ENCODE measurements at regions not wholly inside any gene's neighbourhood (a gene's known extent, or its start where the extent isn't known, plus 50 kb on each side); places are given as distances from the start of the nearest gene placed in this dataset.
"Not testable (repeated sequence)": the region's sequence is repeated elsewhere in the genome, so short reads cannot be mapped to it uniquely, and the experiment has no call there.

DNA sequence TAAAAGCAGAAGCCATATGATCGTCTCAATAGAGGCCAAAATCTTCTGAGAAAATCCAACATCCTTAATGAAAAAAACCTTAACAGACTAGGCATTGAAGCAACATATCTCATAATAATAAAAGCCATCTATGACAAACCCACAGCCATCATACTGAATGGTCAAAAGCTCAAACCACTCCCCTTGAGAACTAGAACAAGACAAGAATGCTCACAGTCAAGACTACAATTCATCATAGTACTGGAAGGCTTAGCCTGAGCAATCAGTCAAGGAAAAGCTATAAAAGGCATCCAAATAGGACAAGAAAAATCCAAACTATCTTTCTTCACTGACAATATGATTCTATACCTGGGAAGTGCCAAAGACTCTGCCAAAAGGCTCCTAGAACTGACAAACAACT, 2668.2 kb upstream of the PCDH20 start:
- DNase-seq (ENCODE audit: low read depth): no peak
- TF ChIP-seq, protein P1, sequence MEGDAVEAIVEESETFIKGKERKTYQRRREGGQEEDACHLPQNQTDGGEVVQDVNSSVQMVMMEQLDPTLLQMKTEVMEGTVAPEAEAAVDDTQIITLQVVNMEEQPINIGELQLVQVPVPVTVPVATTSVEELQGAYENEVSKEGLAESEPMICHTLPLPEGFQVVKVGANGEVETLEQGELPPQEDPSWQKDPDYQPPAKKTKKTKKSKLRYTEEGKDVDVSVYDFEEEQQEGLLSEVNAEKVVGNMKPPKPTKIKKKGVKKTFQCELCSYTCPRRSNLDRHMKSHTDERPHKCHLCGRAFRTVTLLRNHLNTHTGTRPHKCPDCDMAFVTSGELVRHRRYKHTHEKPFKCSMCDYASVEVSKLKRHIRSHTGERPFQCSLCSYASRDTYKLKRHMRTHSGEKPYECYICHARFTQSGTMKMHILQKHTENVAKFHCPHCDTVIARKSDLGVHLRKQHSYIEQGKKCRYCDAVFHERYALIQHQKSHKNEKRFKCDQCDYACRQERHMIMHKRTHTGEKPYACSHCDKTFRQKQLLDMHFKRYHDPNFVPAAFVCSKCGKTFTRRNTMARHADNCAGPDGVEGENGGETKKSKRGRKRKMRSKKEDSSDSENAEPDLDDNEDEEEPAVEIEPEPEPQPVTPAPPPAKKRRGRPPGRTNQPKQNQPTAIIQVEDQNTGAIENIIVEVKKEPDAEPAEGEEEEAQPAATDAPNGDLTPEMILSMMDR (conservative IDR thresholded peaks at IDR 0.05; ENCODE audit: control insufficient read depth, insufficient read depth, low read depth, low read length): no peak

DNA sequence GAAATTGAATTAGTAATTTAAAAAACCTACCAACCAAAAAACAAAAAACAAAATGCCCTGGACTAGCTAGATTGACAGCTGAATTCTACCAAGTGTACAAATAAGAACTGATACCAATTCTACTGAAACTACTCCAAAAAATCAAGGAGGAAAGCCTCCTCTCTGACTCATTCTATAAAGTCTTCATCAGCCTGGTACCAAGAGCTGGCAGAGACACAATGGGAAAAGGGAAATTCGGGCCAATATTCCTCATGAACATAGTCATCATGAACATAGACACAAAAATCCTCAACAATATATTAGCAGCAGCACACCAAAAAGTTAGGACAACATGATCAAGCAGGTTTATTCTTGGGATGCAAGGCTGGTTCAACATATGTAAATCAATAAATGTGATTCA, 2667.7 kb upstream of the PCDH20 start:
- DNase-seq (ENCODE audit: low read depth): no peak
- TF ChIP-seq, protein P1 (conservative IDR thresholded peaks at IDR 0.05; ENCODE audit: control insufficient read depth, insufficient read depth, low read depth, low read length): no peak

More for the DNA sequence above, 2668.2 kb upstream of the PCDH20 start:
- H3K4me3 ChIP-seq (ENCODE audit: control insufficient read depth, low read depth, low read length): no peak overlapping the region

DNA sequence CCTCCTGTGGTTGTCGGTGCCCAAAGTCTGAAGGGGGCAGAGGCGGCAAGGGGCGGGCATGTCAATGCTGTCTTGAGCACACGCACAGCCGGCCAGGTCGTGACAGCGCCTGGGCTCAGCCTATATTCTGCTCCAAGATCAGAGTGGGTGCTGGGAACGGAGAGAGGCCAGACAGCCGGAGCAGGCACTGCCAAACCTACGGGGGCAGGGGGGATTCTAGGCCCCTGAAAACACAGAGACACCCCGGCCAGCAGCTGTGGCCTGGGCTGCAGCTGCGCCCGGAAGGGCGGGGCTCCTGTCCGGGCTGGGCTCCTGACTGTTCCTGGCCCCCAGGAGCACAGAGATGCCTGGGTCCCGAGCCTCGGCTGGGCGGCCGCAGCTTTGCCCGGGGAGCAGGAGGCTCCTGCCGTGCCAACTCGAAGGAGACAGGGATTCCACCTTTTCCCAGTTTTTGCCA, 2662.9 kb upstream of the PCDH20 start:
- TF ChIP-seq, protein P1 (conservative IDR thresholded peaks at IDR 0.05; ENCODE audit: control insufficient read depth, insufficient read depth, low read depth, low read length): no peak
- no peak for DNase-seq (ENCODE audit: low read depth)
- H3K4me3 ChIP-seq (ENCODE audit: control insufficient read depth, low read depth, low read length): no peak overlapping the region

More for the DNA sequence above, 2667.7 kb upstream of the PCDH20 start:
- no peak overlapping the region for H3K4me3 ChIP-seq (ENCODE audit: control insufficient read depth, low read depth, low read length)

DNA sequence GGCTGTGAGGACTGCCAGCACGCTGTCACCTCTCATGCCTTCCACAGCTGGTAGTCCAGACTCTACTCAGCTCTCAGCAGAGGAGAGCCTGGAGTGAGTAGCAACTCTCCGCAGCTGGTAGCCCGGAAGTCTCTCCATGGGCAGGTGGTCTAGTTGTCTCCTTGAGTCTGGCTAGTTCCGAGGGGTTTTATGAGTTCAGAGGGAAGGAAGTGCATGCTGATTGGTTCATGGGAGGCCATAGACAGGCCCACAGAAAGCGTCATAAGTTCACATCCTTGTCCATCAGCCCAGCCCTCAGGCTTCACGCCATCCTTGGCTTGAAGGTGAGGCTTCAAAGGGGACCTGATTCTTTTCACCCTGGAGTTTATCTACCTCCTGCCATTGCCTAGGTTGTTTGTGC, 2662.4 kb upstream of the PCDH20 start:
- no peak overlapping the region for H3K4me3 ChIP-seq (ENCODE audit: control insufficient read depth, low read depth, low read length)
- no peak for DNase-seq (ENCODE audit: low read depth)
- TF ChIP-seq, protein P1 (conservative IDR thresholded peaks at IDR 0.05; ENCODE audit: control insufficient read depth, insufficient read depth, low read depth, low read length): no peak

DNA sequence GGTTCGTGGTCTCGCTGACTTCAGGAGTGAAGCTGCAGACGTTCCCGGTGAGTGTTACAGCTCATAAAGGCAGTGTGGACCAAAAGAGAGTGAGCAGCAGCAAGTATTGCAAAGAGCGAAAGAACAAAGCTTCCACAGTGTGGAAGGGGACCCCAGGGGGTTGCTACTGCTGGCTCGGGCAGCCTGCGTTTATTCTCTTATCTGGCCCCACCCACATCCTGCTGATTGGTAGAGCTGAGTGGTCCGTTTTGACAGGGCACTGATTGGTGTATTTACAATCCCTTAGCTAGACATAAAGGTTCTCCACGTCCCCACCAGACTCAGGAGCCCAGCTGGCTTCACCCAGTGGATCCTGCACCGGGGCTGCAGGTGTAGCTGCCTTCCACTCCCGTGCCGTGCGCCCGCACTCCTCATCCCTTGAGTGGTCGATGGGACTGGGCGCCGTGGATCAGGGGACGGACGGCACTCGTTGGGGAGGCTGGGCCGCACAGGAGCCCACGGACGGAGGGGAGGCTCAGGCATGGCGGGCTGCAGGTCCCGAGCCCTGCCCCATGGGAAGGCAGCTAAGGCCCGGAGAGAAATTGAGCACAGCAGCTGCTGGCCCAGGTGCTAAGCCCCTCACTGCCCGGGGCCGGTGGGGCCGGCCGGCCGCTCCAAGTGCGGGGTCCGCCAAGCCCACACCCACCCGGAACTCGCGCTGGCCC, 2661.6 kb upstream of the PCDH20 start:
- H3K4me3 ChIP-seq (ENCODE audit: control insufficient read depth, low read depth, low read length); DNase-seq (ENCODE audit: low read depth): not testable (repeated sequence)

DNA sequence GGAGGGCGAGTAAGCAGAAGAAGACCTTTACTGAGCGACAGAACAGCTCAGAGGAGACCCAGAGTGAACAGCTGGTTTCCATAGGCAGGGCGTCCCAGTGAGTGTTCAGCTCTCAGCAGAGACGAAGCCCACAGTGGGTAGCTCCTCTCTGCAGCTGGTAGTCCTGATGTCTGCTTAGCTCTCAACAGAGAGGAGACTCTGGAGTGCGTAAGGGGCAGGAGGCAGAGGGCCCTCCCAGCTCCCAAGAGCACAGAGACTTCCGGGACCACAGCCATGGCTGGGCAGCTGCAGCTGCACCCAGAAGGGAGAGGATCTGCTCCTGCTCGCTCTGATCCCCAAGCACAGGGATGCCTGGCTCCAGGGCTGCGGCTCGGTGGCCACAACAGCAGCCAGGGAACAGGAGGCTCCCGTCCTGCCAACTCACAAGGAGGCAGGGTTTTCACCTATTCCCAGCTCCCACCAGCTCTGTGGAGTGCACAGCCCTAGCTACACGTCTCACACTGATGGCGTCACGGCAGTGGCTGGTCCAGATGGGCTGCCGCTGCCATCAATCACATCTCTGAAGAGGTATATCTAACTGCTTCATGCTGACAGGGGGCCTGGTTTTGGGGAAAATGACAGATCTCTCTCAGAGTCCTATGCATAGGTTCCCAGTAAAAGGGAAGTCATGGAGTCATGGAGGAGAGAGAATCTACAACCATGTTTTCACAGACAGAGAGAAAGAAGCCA, 2660.1 kb upstream of the PCDH20 start:
- no peak overlapping the region for H3K4me3 ChIP-seq (ENCODE audit: control insufficient read depth, low read depth, low read length)
- DNase-seq (ENCODE audit: low read depth): no peak
- TF ChIP-seq, protein P1 (conservative IDR thresholded peaks at IDR 0.05; ENCODE audit: control insufficient read depth, insufficient read depth, low read depth, low read length): no peak

DNA sequence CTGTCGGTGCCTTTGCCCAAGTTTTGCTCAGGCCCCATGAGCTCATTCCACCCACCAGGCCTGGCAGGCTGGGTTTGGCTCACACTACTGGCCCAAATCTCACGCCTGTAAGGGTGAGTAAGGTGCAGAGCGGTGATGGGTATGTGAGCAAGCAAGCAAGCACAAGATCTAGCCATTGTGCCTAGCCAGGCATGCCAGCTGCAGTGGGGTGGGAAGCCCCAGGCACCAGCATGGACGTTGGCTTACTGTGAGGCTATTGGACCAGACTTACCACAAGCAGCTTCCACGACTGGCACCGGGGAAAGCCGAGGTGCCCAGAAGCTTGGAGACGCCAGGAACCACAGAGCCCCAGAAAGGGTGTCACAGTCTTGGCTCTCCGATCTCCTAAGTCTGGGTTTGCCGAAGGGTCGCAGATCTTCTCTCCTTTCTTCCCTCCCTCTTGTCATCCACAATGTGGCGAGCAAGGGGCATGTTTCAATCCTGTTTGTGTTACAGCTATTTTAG, 2659.4 kb upstream of the PCDH20 start:
- TF ChIP-seq, protein P1 (conservative IDR thresholded peaks at IDR 0.05; ENCODE audit: control insufficient read depth, insufficient read depth, low read depth, low read length): no peak
- H3K4me3 ChIP-seq (ENCODE audit: control insufficient read depth, low read depth, low read length): no peak overlapping the region
- DNase-seq (ENCODE audit: low read depth): no peak

Data from fibroblast of mammary gland (primary cell).